Endothelial cell of umbilical vein (primary cell): ENCODE measurements at regions not wholly inside any gene's neighbourhood (a gene's known extent, or its start where the extent isn't known, plus 50 kb on each side); places are given as distances from the start of the nearest gene placed in this dataset.

Experiments
- BruUV-seq: library from RNA; stranded (reverse); fragments of 400-500 nt; replicated peaks from 2 replicates; lab custom pipeline; 2021; lab: Mats Ljungman, UMichigan
- CTCF ChIA-PET: fragments of 300-600, 350-600 bp; sonication (Branson Sonifier 250); formaldehyde crosslinking; loops from one replicate; lab custom pipeline; 2021; ENCODE audit warnings: antibody characterized with exemption, inconsistent platforms; lab: Charles Lee
- POLR2A ChIA-PET: fragments of 300-600, 350-600 bp; sonication (Branson Sonifier 250); formaldehyde crosslinking; loops from one replicate; lab custom pipeline; 2021; ENCODE audit warnings: antibody characterized with exemption, inconsistent platforms; lab: Charles Lee
- DNase-seq: peaks from one replicate; pipeline ENCODE4 v3.0.0-alpha.2; 2011; ENCODE audit warnings: low read depth, low spot score
- FAIRE-seq: peaks from 2 replicates; lab custom pipeline; 2011; peaks lifted over from hg19 to GRCh38; lab: Jason Lieb, UNC
- H2AFZ ChIP-seq: 2 replicates; pipeline ENCODE4 v1.6.0; 2012; ENCODE audit warnings: low read depth, low read length, control low read depth, inconsistent platforms
- H3K27ac ChIP-seq: 2 replicates; pipeline ENCODE4 v1.5.1; 2011; ENCODE audit warnings: low read depth, mild to moderate bottlenecking, control low read depth, low read length, moderate library complexity; ENCODE audit not compliant: insufficient read depth
- H3K27me3 ChIP-seq, 2 experiments: 2 replicates each; pipeline versions ENCODE4 v1.6.0 to v1.6.1; 2011; ENCODE audit warnings: low read length in 2 of 2, mixed read lengths in 1 of 2; ENCODE audit not compliant: control insufficient read depth in 2 of 2, insufficient read depth in 2 of 2
- H3K36me3 ChIP-seq, 2 experiments: 2 replicates in 1 of 2; 3 replicates in 1 of 2; pipeline ENCODE4 v1.5.1; 2011; ENCODE audit warnings: low read length in 2 of 2, mild to moderate bottlenecking in 1 of 2, moderate library complexity in 1 of 2; ENCODE audit not compliant: control insufficient read depth in 2 of 2, insufficient read depth in 2 of 2; ENCODE audit errors: extremely low read depth in 1 of 2
- H3K4me1 ChIP-seq: 3 replicates; pipeline ENCODE4 v1.5.1; 2011; ENCODE audit warnings: mild to moderate bottlenecking, low read length; ENCODE audit not compliant: control insufficient read depth, insufficient read depth; ENCODE audit errors: extremely low read depth
- H3K4me2 ChIP-seq: 2 replicates; pipeline ENCODE4 v1.6.1; 2011; ENCODE audit warnings: low read length, control low read depth, mixed read lengths; ENCODE audit not compliant: insufficient read depth
- H3K4me3 ChIP-seq, 3 experiments: fragments of 200-600 bp in 1 of 3; sonication (generic), shearing (Covaris generic) in 1 of 3; replicated peaks in 1 of 3; 2 replicates each; pipeline ENCODE4 v1.5.1; 2011 to 2016; ENCODE audit warnings: control low read depth in 3 of 3, low read length in 3 of 3, mild to moderate bottlenecking in 2 of 3, inconsistent platforms in 1 of 3, low read depth in 1 of 3, moderate library complexity in 1 of 3; ENCODE audit not compliant: insufficient read depth in 1 of 3
- H3K79me2 ChIP-seq: 2 replicates; pipeline ENCODE4 v1.6.0; 2012; ENCODE audit warnings: low read length, inconsistent platforms; ENCODE audit not compliant: control insufficient read depth, insufficient read depth
- H3K9ac ChIP-seq: replicated peaks from 2 replicates; pipeline ENCODE3; 2011; ENCODE audit warnings: low read length, control low read depth; ENCODE audit not compliant: insufficient read depth; ENCODE audit errors: extremely low read depth
- H3K9me1 ChIP-seq: replicated peaks from 3 replicates; pipeline ENCODE4 v1.6.0; 2011; ENCODE audit warnings: mild to moderate bottlenecking, low read length; ENCODE audit not compliant: control insufficient read depth, insufficient read depth; ENCODE audit errors: extremely low read depth
- H3K9me3 ChIP-seq: replicated peaks from 2 replicates; pipeline ENCODE4 v1.5.1; 2012; ENCODE audit warnings: low read length, inconsistent platforms; ENCODE audit not compliant: control insufficient read depth, insufficient read depth
- H4K20me1 ChIP-seq: replicated peaks from 2 replicates; pipeline ENCODE3; 2011; ENCODE audit warnings: mild to moderate bottlenecking, low read length; ENCODE audit not compliant: control insufficient read depth, insufficient read depth; ENCODE audit errors: extremely low read depth
- CTCF ChIP-seq, 2 donors: IDR thresholded peaks; 1 replicate in 1 of 2; 2 replicates in 1 of 2; pipeline ENCODE4 v1.5.1; 2011; ENCODE audit warnings: low read length in 2 of 2, mild to moderate bottlenecking in 2 of 2, moderate library complexity in 2 of 2, control low read depth in 1 of 2, inconsistent platforms in 1 of 2, low read depth in 1 of 2; ENCODE audit not compliant: insufficient read depth in 1 of 2; ENCODE audit errors: extremely low read depth in 1 of 2
- EZH2 ChIP-seq: IDR thresholded peaks from 2 replicates; pipeline ENCODE4 v1.6.1; 2012; ENCODE audit warnings: borderline replicate concordance, low read depth, mild to moderate bottlenecking, moderate library complexity, low read length, inconsistent platforms; ENCODE audit not compliant: severe bottlenecking
- FOS ChIP-seq: IDR thresholded peaks from 2 replicates; pipeline ENCODE4 v1.6.1; 2011; ENCODE audit warnings: mild to moderate bottlenecking, low read length, moderate library complexity, borderline replicate concordance; ENCODE audit not compliant: insufficient read depth
- GATA2 ChIP-seq: IDR thresholded peaks from 2 replicates; pipeline ENCODE4 v1.7.0; 2011; ENCODE audit warnings: low read depth, mild to moderate bottlenecking, moderate library complexity, mixed read lengths, low read length; ENCODE audit not compliant: insufficient read length, insufficient read depth
- JUN ChIP-seq: IDR thresholded peaks from 2 replicates; pipeline ENCODE4 v1.6.1; 2011; ENCODE audit warnings: borderline replicate concordance, low read depth; ENCODE audit not compliant: insufficient read length, insufficient read depth
- MAX ChIP-seq: IDR thresholded peaks from 2 replicates; pipeline ENCODE4 v1.6.1; 2011; ENCODE audit not compliant: insufficient read depth, insufficient read length
- MYC ChIP-seq: IDR thresholded peaks from one replicate; pipeline ENCODE4 v1.6.1; 2011; ENCODE audit warnings: mild to moderate bottlenecking, low read depth, low read length
- POLR2A ChIP-seq: IDR thresholded peaks from 2 replicates; pipeline ENCODE4 v1.6.1; 2012; ENCODE audit warnings: low read depth, mild to moderate bottlenecking, control low read depth, low read length
- POLR2AphosphoS5 ChIP-seq: IDR thresholded peaks from 2 replicates; pipeline ENCODE4 v1.6.1; 2012; ENCODE audit warnings: low read depth, mild to moderate bottlenecking, control low read depth, low read length, moderate library complexity; ENCODE audit not compliant: insufficient read depth
- dilution Hi-C: fragments of 300-500 bp; cut with MboI; formaldehyde crosslinking; loops from one replicate; pipeline ENCODE4 v1.15.0; 2019; ENCODE audit warnings: low sequenced_read_pairs; ENCODE audit not compliant: extremely low pct_ligation_motif_present
- intact Hi-C: fragments of 100-400 bp; cut with micrococcal nuclease; formaldehyde crosslinking; loops from one replicate; pipeline ENCODE4 v1.10.0; 2022

GRCh38 chr15:87496109-87496508, 760.4 kb downstream of the NTRK3 start:
- Histone ChIP-seq H3K9me1 (no peaks in the 10 kb centered on the region), H3K4me3 (no peak overlapping the region), H3K27me3 (no peaks in the 10 kb centered on the region), H3K9me3 (peaks cover 4% of the 10 kb centered on the region), H3K4me1 (no peaks in the 10 kb centered on the region), H3K9ac (no peak overlapping the region), H3K79me2 (no peaks in the 10 kb centered on the region), H2AFZ (no peak overlapping the region), H3K4me2 (no peak overlapping the region), H4K20me1 (no peaks in the 10 kb centered on the region), H3K27ac (no peak overlapping the region), H3K36me3 (no peaks in the 10 kb centered on the region)
- POLR2A ChIA-PET, result no interaction called here
- dilution Hi-C loops, result no loop called here
- no TSS peak for BruUV-seq
- TF ChIP-seq MAX, result no peak
- TF ChIP-seq POLR2A, result no peak
- CTCF ChIA-PET, result no interaction called here
- DNase-seq (no peak), FAIRE-seq (no peak)
- intact Hi-C loops, result no loop called here

GRCh38 chr15:87493803-87494202, 762.7 kb downstream of the NTRK3 start:
- Histone ChIP-seq H3K79me2 (no peaks in the 10 kb centered on the region), H3K27ac (no peak overlapping the region), H3K4me2 (no peak overlapping the region), H3K9me1 (no peaks in the 10 kb centered on the region), H3K27me3 (no peaks in the 10 kb centered on the region), H3K9ac (no peak overlapping the region), H3K4me1 (no peaks in the 10 kb centered on the region), H4K20me1 (no peaks in the 10 kb centered on the region), H3K4me3 (no peak overlapping the region), H3K9me3 (peaks cover 5% of the 10 kb centered on the region), H2AFZ (no peak overlapping the region), H3K36me3 (no peaks in the 10 kb centered on the region)
- DNase-seq (no peak), FAIRE-seq (no peak)
- ChIA-PET POLR2A (no interaction called here), CTCF (no interaction called here)
- intact Hi-C loops, result loop anchor here (5.0 kb wide), 1 partner anchor 368 kb away; no protein-coding TSS in a partner anchor
- TF ChIP-seq CTCF (IDR thresholded peaks at IDR 0.05; ENCODE audit: extremely low read depth in 1 of 2, insufficient read depth in 1 of 2, low read depth in 1 of 2, low read length in 2 of 2), result no peak
- TF ChIP-seq GATA2, result no peak
- no peak for TF ChIP-seq MYC
- TF ChIP-seq POLR2A, result no peak
- no peak for TF ChIP-seq EZH2
- TF ChIP-seq JUN, result no peak
- no peak for TF ChIP-seq FOS
- TF ChIP-seq POLR2AphosphoS5, result no peak
- TF ChIP-seq MAX, result no peak
- no TSS peak for BruUV-seq
- dilution Hi-C loops, result no loop called here
